Stimulated activated effector memory CD8-positive, alpha-beta T cell treated with anti-CD3 and anti-CD28 coated beads, Interleukin-12 subunit alpha, Interleukin-12 subunit beta, amount 100 ng/mL, for 72 hours (primary cell): ENCODE measurements at regions not wholly inside any gene's neighbourhood (a gene's known extent, or its start where the extent isn't known, plus 50 kb on each side); places are given as distances from the start of the nearest gene placed in this dataset.
"Not testable (repeated sequence)": the region's sequence is repeated elsewhere in the genome, so short reads cannot be mapped to it uniquely, and the experiment has no call there.

Experiments used
- ATAC-seq: fragments of 150-1000 bp; cut with Tn5 transposase; 2 replicates; pipeline ENCODE4 v1.10.0; 2021
- DNase-seq, 2 donors: peaks; one replicate each; pipeline ENCODE4 v3.0.0; 2021 to 2022; ENCODE audit warnings: low spot score in 2 of 2
- H3K27ac Mint-ChIP-seq: one replicate; pipeline ENCODE4 v1.8.0; 2022; ENCODE audit warnings: mild to moderate bottlenecking, mixed read lengths
- H3K36me3 Mint-ChIP-seq: one replicate; pipeline ENCODE4 v1.8.0; 2022; ENCODE audit warnings: mild to moderate bottlenecking, mixed read lengths
- H3K4me1 Mint-ChIP-seq: one replicate; pipeline ENCODE4 v1.8.0; 2022; ENCODE audit warnings: mixed read lengths
- H3K4me3 Mint-ChIP-seq: one replicate; pipeline ENCODE4 v1.8.0; 2022; ENCODE audit warnings: mild to moderate bottlenecking, mixed read lengths
- H3K9me3 Mint-ChIP-seq: one replicate; pipeline ENCODE4 v1.8.0; 2022; ENCODE audit warnings: mixed read lengths

DNA sequence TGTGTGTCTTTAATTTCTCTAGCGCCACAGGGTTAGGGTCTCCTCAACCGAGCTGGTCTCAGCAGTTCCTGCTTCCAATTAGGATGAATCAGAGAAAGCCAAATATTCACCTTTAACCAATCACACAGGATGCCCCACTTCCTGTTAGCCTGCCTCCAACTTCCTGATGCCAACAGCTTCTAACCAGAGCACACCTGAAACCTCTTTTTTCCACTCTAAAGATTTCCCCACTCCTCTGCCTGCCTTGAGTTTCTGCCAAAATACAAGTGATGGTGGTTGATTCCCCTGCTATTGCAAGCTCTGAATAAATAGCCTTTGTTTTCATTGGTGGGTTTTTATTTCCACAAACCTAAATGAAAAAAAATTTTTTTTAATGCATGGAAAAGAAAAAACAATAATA lies 144.7 kb upstream of the UST start:
- Mint-ChIP-seq H3K4me1 (peaks cover 5% of the 10 kb centered on the region), H3K9me3 (no peaks in the 10 kb centered on the region), H3K36me3 (no peaks in the 10 kb centered on the region), H3K27ac (no peak overlapping the region), H3K4me3 (no peak overlapping the region)
- no peak for ATAC-seq
- no peak for DNase-seq

DNA sequence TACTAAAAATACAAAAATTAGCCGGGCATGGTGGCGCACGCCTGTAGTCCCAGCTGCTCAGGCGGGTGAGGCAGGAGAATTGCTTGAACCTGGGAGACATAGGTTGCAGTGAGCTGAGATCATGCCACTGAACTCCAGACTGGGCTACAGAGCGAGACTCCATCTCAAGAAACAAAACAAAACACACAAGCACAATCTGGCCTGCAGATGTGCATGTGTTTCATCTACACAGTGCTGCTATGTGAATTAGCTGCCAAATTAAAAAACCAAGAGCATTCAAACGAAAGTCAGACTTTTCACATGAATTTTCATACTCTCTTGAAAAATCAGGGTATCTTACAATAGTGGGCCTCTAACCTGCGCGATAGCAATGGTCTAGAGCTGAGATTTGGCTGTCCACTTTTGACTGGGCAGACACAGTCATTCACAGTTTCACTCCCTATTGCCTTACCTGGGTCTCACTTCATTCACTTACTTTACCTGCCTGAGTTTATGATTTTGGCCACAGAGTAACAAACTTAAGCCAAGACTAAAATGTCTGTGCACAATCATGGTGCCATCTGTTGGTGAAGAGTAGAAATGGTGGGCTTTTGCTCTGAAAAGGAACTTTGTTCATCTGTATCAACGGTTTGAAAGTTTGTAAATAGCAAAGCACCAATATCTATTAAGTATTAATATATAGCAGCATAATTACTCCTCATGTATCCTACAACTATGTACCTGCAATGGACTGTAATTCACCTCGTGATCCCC lies 138.5 kb upstream of the UST start:
- H3K36me3 Mint-ChIP-seq = no peaks in the 10 kb centered on the region
- ATAC-seq (no peak), DNase-seq (no peak)
- no peak overlapping the region for H3K4me3 Mint-ChIP-seq
- no peak overlapping the region for H3K27ac Mint-ChIP-seq
- no peaks in the 10 kb centered on the region for H3K9me3 Mint-ChIP-seq
- no peaks in the 10 kb centered on the region for H3K4me1 Mint-ChIP-seq

DNA sequence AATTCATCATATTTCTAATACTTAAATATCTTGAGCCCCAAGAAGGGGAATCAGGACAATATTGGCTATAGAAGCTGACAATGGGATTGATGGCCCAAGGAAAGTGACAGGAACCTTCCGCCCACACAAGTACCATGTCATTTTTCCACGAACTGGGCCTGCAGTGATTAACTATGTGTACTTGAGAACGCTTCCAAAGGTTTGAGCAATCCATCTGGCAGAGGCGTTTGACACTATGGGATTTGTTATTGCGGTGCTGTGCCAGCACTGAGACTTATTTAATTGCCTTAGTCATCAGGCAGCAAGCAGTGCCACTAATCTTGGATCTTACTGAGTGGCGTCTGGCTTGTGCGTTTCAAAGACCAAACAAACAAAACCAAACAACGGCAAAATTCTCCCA lies 135.6 kb upstream of the UST start:
- Mint-ChIP-seq H3K9me3 (no peaks in the 10 kb centered on the region), H3K27ac (no peak overlapping the region), H3K4me3 (no peak overlapping the region), H3K36me3 (no peaks in the 10 kb centered on the region), H3K4me1 (no peaks in the 10 kb centered on the region)
- DNase-seq = no peak
- ATAC-seq = no peak

DNA sequence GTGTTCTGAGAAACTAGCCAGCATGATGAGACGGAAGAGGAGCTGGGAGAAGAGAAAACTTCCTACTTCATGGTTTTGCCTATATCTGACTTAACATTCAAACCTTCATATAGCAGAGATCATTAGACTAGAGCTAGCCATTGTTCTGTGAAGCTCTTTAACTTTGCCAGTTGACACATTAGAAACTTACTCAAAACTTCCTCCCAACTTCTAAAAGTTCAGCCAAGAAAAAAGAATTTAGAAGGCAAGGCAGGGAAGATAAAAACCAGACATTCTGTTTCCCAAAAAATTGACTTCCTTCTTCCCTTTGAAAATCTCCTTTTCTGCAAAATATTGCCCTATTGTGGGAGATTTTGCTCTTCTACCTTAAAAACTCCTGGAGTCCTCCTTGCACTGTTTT lies 134.8 kb upstream of the UST start:
- Mint-ChIP-seq H3K4me1 (no peaks in the 10 kb centered on the region), H3K27ac (no peak overlapping the region), H3K4me3 (no peak overlapping the region), H3K36me3 (no peaks in the 10 kb centered on the region), H3K9me3 (no peaks in the 10 kb centered on the region)
- no peak for ATAC-seq
- no peak for DNase-seq

DNA sequence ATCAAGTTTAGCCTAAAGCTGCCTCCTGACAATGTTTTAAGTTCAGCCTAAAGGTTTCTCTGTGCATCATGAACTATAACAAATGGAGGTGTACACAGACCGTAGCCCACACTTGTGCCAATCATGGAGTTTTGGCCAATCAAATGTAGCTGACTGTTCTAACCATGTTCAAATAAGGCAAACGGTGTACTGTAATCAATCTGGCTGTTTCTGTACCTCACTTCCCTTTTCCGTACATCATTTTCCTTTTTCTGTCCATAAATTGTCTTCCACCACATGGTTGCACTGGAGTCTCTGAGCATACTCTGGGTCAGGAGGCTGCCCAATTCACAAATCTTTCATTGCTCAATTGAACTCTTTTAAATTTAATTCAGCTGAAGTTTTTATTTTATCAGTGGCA lies 132.2 kb upstream of the UST start:
- H3K27ac Mint-ChIP-seq = no peak overlapping the region
- no peak overlapping the region for H3K4me3 Mint-ChIP-seq
- no peaks in the 10 kb centered on the region for H3K36me3 Mint-ChIP-seq
- H3K4me1 Mint-ChIP-seq = peaks cover 6% of the 10 kb centered on the region
- DNase-seq (no peak), ATAC-seq (no peak)
- no peaks in the 10 kb centered on the region for H3K9me3 Mint-ChIP-seq

DNA sequence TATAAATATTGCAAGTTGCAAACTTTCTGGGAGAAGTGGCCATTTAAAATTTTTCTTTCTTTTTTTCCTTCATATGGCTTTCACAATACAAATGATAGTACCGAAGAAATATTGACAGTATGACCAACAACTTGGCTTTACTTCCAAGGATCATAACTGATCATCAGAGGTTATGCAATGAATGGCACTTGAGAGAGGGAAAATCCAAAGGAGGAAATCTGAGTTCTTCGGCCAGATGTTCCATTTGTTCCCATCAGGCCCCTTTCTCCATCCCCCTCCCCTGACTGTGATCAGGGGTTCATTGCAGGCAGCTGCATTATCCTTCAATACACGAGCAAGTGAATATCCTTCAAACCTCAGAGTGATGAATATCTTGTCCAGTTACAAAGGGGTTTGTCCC lies 130.0 kb upstream of the UST start:
- Mint-ChIP-seq H3K27ac (no peak overlapping the region), H3K4me1 (peaks cover 6% of the 10 kb centered on the region), H3K9me3 (no peaks in the 10 kb centered on the region), H3K4me3 (no peak overlapping the region), H3K36me3 (no peaks in the 10 kb centered on the region)
- DNase-seq (no peak), ATAC-seq (no peak)

DNA sequence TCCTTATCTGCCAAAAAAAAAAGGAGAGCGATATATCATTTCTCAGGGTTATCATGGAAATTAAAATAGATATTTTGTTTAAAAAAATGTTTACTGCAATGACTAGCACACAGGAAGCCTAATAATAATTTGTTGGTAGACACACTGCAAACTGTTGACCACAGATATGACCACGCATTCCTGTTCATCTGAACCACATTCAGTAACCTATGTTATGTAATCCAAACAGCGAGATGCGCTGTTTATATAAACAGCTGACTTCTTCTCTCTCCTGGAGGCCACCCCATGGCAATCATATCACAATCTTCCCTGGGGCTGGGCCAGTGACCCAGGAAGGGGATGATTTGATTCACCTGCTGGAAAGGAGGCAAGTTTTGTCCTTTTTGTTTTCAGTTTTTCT lies 129.3 kb upstream of the UST start:
- Mint-ChIP-seq H3K9me3 (no peaks in the 10 kb centered on the region), H3K36me3 (no peaks in the 10 kb centered on the region), H3K27ac (no peak overlapping the region), H3K4me1 (peaks cover 6% of the 10 kb centered on the region), H3K4me3 (no peak overlapping the region)
- no peak for DNase-seq
- ATAC-seq = no peak

DNA sequence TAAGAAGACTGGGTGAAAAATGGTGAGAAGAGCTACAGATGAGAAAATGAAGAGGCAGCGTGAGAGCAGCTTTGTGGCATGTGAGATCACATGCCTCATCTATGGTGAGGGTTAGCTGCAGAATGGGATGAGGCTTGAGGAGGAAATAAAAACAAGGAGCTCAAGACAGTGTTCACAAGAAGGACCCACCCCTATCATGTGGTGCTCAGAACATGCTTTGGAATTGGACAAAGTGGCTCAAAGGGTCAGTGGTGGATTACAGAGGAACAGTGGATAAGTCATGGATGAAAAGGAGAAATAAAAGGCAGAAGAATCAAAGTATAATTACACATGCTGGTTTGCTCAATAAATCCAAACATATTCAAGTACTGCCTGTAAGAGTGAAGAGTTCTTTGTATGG lies 126.9 kb upstream of the UST start:
- ATAC-seq = no peak
- peaks cover 6% of the 10 kb centered on the region for H3K4me1 Mint-ChIP-seq
- H3K9me3 Mint-ChIP-seq = no peaks in the 10 kb centered on the region
- H3K27ac Mint-ChIP-seq = no peak overlapping the region
- H3K4me3 Mint-ChIP-seq = no peak overlapping the region
- H3K36me3 Mint-ChIP-seq = no peaks in the 10 kb centered on the region
- DNase-seq = no peak

DNA sequence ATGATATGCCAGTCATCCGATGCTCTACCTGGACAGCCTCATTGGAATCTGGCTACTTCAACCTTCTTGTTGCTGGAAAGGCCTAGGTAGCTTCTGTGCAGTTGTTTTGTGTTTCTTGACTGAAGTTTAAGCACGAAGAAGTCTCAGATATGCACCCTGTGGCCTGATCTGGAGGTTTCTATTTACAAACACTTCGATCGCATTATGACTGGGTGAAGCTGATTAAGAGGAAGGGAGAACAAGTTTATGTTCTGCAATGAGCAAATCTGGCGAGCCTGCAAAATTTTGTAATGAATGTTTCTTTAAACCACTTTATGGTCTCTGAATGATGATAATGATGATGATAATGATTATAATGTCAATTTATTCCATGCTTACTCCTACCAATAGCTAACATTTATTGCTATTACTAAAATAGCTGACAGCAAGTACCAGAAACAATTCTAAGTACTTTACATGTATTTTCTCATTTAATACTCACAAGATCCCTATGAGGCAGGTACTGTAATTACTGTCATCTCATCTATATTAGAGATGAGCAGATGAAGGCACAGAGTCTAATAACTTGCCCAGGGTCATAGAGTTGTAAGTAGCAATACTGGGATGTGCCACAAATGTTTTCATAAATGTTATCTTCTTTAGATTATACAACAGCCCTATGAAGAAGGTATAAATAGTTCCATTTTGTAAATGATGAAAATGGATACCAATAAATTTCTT lies 126.1 kb upstream of the UST start:
- peaks cover 6% of the 10 kb centered on the region for H3K4me1 Mint-ChIP-seq

DNA sequence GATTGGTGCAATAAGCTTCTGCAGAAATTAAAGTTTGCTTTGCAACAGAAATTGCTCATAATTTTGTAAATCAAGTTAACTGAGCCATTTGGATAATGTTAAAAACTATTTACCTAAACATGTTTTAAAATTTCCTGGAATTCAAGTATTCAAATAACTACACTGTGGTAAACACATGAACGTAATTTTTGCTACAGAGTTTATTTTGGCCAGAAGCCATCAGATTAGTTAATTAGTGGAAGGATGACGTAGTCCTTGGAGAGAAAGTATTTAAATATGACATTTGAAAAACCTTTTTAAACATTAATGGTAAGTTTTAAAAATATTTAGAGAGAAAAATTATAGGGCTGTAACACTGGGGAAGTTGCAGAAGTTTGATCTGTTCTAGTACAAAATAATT lies 121.2 kb upstream of the UST start:
- no peak overlapping the region for H3K27ac Mint-ChIP-seq
- DNase-seq = no peak
- no peak for ATAC-seq
- H3K36me3 Mint-ChIP-seq = no peaks in the 10 kb centered on the region
- peaks cover 7% of the 10 kb centered on the region for H3K4me1 Mint-ChIP-seq
- H3K4me3 Mint-ChIP-seq = no peak overlapping the region
- no peaks in the 10 kb centered on the region for H3K9me3 Mint-ChIP-seq

More for the DNA sequence above, 126.1 kb upstream of the UST start:
- H3K27ac Mint-ChIP-seq = no peak overlapping the region
- H3K36me3 Mint-ChIP-seq = no peaks in the 10 kb centered on the region
- peak in 1 of 2 donors; percentile 55 for DNase-seq
- H3K9me3 Mint-ChIP-seq = no peaks in the 10 kb centered on the region
- ATAC-seq = peak; percentile 95
- H3K4me3 Mint-ChIP-seq = no peak overlapping the region

DNA sequence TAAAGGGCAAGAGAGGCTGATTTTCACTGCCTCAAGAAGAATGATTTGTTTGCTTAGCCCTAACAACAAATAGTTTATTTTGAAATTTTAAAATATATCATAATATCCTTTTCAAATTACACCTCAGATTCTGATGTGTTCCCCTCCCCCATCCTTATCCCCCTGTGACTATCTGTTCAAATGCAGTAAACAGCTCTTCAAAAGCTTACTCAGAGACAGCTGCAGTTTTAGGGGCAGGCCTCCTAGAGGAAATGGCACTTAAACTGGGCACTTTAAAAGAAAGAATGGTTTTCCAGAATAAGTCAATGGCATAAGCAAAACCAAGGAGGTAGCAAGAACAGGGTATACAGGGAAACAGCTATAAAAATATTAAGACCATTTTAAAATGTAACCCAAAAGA lies 118.6 kb upstream of the UST start:
- H3K27ac Mint-ChIP-seq = no peak overlapping the region
- H3K4me1 Mint-ChIP-seq = peaks cover 7% of the 10 kb centered on the region
- ATAC-seq = no peak
- no peaks in the 10 kb centered on the region for H3K36me3 Mint-ChIP-seq
- H3K4me3 Mint-ChIP-seq = no peak overlapping the region
- no peaks in the 10 kb centered on the region for H3K9me3 Mint-ChIP-seq
- no peak for DNase-seq

DNA sequence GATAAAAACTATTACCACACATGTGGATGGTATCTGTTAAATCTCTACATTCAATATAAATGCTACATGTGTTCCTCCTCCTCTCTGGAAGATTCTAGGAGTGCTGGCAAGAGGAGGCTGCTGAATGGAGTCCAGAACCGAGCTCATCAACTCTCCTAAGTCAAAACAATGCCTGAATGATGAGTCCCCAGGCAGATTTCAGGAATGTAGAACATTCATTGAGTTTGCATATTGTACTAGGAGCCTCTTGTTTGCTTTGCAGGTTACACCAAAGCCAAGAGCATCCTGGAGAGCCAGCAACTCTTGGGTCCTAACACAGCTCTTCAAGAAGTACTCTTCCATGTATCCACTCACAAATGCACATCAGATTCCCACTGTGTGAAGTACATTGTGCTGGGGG lies 117.6 kb upstream of the UST start:
- Mint-ChIP-seq H3K9me3 (no peaks in the 10 kb centered on the region), H3K27ac (no peak overlapping the region), H3K36me3 (no peaks in the 10 kb centered on the region), H3K4me1 (peaks cover 7% of the 10 kb centered on the region), H3K4me3 (no peak overlapping the region)
- no peak for ATAC-seq
- no peak for DNase-seq

DNA sequence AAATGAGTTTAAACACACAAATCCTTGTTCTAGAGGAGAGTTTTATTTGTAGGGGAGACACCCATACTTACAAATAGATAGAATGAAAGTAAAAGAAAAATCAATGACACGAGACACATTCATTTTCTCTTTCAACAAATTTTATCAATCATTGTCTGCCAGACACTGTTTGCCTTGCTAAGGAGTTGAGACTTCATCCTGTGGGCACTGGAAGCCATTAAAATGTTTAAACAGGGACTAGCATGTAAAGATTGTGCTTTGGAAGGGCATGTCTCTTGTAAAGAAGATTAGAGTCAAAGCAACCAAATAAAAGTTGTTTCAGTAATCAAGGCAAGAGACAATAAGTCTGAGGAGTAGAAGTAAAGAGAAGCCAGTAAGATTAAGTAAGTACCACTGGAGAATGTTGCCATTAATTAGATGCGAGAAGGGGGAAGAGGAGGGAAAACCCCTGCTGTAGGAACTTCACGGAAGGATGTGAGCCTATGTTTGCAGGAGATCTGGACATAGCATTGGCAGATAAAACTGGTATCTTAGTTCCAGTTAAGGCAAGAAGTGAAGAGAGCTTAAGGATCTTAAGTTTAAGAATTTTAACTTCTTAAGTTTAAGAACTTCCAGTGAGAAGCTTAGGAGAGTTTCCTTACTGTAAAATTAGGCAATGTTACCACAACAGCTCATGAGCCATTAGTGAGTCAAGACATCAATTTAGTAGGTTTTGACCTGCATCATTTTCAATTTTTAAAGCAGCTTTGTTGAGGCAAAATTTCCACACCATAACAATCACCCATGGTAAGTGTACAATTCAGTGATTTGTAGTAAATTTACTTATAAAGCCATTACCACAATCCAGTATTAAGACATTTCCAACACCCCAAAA lies 117.0 kb upstream of the UST start:
- Mint-ChIP-seq H3K27ac (no peak overlapping the region), H3K36me3 (no peaks in the 10 kb centered on the region), H3K4me3 (no peak overlapping the region), H3K9me3 (no peaks in the 10 kb centered on the region), H3K4me1 (peaks cover 7% of the 10 kb centered on the region)
- no peak for ATAC-seq
- DNase-seq = no peak

DNA sequence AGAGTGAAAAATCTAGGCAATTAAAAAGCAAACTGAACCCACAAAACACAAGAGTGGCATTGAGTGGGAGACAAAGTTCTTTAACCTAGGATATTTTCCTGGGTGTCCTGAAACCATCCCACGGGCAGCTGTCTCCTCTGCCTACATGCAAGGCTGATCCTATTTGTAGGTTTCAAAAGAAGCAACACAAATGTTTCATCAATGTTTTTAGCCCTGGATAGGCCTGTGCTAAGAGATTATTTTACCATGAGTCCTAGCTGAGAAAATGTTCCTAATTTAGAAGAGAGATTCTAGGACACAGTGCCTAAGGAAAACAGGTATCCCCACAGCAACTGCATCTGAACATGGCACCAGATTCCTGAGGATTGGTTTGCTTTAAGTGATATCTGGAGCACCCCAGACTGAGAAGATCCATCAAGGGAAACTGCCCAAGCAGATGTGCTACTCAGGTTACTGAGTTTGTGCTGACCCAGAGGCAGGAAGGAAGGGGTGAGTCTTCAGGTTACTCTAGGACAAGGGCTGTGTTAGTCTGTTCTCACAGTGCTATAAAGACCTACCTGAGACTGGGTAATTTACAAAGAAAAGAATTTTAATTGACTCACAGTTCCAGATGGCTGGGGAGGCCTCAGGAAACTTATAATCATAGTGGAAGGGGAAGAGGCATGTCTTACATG lies 111.6 kb upstream of the UST start:
- peaks cover 3% of the 10 kb centered on the region for H3K9me3 Mint-ChIP-seq
- DNase-seq (no peak), ATAC-seq (no peak)
- peaks cover 7% of the 10 kb centered on the region for H3K4me1 Mint-ChIP-seq
- no peak overlapping the region for H3K27ac Mint-ChIP-seq
- no peak overlapping the region for H3K4me3 Mint-ChIP-seq
- no peaks in the 10 kb centered on the region for H3K36me3 Mint-ChIP-seq

DNA sequence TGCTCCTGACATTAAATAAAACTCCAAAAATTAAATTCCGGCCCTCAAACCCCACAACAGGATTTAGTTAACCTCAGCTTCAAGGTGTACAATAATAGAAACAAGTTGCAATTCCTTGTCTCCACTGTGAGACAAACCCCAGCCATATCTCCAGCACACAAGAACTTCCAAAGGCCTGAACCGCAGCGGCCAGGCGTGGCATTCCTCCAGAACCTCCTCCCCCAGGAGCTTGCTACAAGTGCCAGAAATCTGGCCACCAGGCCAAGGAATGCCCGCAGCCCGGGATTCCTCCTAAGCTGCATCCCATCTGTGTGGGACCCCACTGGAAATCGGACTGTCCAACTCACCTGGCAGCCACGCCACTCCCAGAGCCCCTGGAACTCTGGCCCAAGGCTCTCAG lies 105.0 kb upstream of the UST start:
- H3K4me3 Mint-ChIP-seq, H3K4me1 Mint-ChIP-seq, ATAC-seq, H3K36me3 Mint-ChIP-seq, H3K27ac Mint-ChIP-seq, DNase-seq, H3K9me3 Mint-ChIP-seq: not testable (repeated sequence)
